Sigmoid colon (tissue), 4 donors: ENCODE measurements at regions not wholly inside any gene's neighbourhood (a gene's known extent, or its start where the extent isn't known, plus 50 kb on each side); places are given as distances from the start of the nearest gene placed in this dataset.

Experiments used
- CTCF ChIP-seq, 4 experiments: fragments of 450-650 bp in 3 of 4; fragments of 200-600 bp in 1 of 4; IDR thresholded peaks; one replicate each; pipeline ENCODE4 v1.5.1; 2016 to 2019; ENCODE audit warnings: antibody characterized with exemption in 4 of 4, mild to moderate bottlenecking in 3 of 4, moderate library complexity in 2 of 4
- POLR2A ChIP-seq, 2 donors: fragments of 450-650 bp; IDR thresholded peaks; one replicate each; pipeline ENCODE4 v1.6.1; 2016; ENCODE audit warnings: antibody characterized with exemption in 2 of 2, mild to moderate bottlenecking in 2 of 2, moderate library complexity in 2 of 2
- POLR2AphosphoS5 ChIP-seq, 4 donors: sonication (generic); formaldehyde crosslinking; IDR thresholded peaks; one replicate each; pipeline ENCODE4 v1.6.1; 2017; ENCODE audit warnings: antibody characterized with exemption in 4 of 4

DNA sequence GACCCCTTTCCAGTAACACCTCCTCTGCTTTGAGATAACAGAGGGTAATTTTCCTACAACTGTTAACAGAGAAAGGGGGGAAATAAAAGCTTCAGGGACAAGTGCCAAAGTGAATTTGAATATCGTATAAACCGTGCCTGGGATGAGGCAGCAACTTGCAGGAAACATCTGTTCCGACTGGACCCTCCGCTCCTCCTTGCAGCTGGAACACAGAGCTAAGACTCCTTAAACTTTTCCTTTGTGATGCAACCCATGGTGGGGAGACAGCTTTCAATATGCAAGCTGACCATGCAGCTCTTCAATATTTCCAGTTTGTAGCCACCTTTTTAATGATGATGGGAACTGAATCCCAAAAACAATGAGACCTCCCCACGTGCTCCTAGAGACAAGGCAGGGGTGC lies 432.6 kb downstream of the ZNF536 start:
- TF ChIP-seq CTCF (IDR thresholded peaks at IDR 0.05) (no peak), POLR2AphosphoS5 (IDR thresholded peaks at IDR 0.05) (no peak), POLR2A (IDR thresholded peaks at IDR 0.05) (no peak)
